H1 (cell line): ENCODE measurements at regions not wholly inside any gene's neighbourhood (a gene's known extent, or its start where the extent isn't known, plus 50 kb on each side); places are given as distances from the start of the nearest gene placed in this dataset.

Experiments used
- ASH2L ChIP-seq: fragments of 200-600, 300-600 bp; sonication (generic); IDR thresholded peaks from one replicate; pipeline ENCODE4 v1.7.1; 2017; ENCODE audit warnings: low read length
- CHD2 ChIP-seq: IDR thresholded peaks from 2 replicates; pipeline ENCODE4 v1.6.1; 2012; ENCODE audit warnings: low read length, improper control_type of control experiment
- CTBP2 ChIP-seq: IDR thresholded peaks from 2 replicates; pipeline ENCODE4 v1.7.0; 2011; ENCODE audit warnings: borderline replicate concordance, mild to moderate bottlenecking, moderate library complexity, mixed read lengths, low read length; ENCODE audit not compliant: insufficient read depth, insufficient read length
- GTF2F1 ChIP-seq: IDR thresholded peaks from 2 replicates; pipeline ENCODE4 v1.6.1; 2012; ENCODE audit warnings: low read depth, low read length, improper control_type of control experiment, borderline replicate concordance
- NRF1 ChIP-seq: IDR thresholded peaks from 2 replicates; pipeline ENCODE4 v1.6.1; 2011; ENCODE audit warnings: mild to moderate bottlenecking, low read depth, low read length, improper control_type of control experiment
- RFX5 ChIP-seq: IDR thresholded peaks from 2 replicates; pipeline ENCODE4 v1.6.1; 2011; ENCODE audit warnings: low read depth, low read length, improper control_type of control experiment, borderline replicate concordance
- TAF7 ChIP-seq: optimal IDR thresholded peaks from 2 replicates; pipeline ENCODE3; 2011; ENCODE audit warnings: low read depth, mild to moderate bottlenecking, inconsistent platforms, low read length, moderate library complexity, borderline replicate concordance
- TF ChIP-seq, protein P1 (sequence below): fragments of 300-600 bp; sonication (generic); IDR thresholded peaks from 2 replicates; pipeline ENCODE4 v1.7.1; 2012; ENCODE audit warnings: low read length, moderate library complexity, mild to moderate bottlenecking, inconsistent platforms; ENCODE audit not compliant: insufficient replicate concordance
- TF ChIP-seq, protein P2 (sequence below), 3 experiments: IDR thresholded peaks; 1 replicate in 2 of 3; 2 replicates in 1 of 3; pipeline versions ENCODE4 v1.5.1 to v1.6.1; 2011; ENCODE audit warnings: low read length in 3 of 3, mild to moderate bottlenecking in 3 of 3, inconsistent platforms in 2 of 3, low read depth in 1 of 3, moderate library complexity in 1 of 3; ENCODE audit not compliant: insufficient read depth in 1 of 3; ENCODE audit errors: control extremely low read depth in 1 of 3

DNA sequence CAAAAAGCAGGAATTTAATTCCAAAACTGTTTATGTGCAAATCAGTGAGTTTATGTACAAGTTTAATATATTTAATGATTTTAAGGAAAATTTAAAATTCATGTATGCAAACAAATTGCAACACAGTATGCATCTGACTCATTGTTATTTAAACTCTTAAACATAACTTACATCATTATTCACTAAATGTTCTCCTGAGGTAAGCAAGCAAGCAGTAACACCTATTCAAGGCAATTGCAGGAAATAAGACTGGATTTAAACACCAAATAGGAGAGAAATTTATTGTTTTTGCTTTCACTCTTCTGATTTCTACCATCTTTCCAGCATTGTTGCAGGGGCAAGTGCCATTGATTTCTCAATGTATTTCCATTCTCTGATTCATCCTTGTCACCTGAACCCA, 239.5 kb downstream of the TFAP2A start (continued):
- TF ChIP-seq, protein P1, sequence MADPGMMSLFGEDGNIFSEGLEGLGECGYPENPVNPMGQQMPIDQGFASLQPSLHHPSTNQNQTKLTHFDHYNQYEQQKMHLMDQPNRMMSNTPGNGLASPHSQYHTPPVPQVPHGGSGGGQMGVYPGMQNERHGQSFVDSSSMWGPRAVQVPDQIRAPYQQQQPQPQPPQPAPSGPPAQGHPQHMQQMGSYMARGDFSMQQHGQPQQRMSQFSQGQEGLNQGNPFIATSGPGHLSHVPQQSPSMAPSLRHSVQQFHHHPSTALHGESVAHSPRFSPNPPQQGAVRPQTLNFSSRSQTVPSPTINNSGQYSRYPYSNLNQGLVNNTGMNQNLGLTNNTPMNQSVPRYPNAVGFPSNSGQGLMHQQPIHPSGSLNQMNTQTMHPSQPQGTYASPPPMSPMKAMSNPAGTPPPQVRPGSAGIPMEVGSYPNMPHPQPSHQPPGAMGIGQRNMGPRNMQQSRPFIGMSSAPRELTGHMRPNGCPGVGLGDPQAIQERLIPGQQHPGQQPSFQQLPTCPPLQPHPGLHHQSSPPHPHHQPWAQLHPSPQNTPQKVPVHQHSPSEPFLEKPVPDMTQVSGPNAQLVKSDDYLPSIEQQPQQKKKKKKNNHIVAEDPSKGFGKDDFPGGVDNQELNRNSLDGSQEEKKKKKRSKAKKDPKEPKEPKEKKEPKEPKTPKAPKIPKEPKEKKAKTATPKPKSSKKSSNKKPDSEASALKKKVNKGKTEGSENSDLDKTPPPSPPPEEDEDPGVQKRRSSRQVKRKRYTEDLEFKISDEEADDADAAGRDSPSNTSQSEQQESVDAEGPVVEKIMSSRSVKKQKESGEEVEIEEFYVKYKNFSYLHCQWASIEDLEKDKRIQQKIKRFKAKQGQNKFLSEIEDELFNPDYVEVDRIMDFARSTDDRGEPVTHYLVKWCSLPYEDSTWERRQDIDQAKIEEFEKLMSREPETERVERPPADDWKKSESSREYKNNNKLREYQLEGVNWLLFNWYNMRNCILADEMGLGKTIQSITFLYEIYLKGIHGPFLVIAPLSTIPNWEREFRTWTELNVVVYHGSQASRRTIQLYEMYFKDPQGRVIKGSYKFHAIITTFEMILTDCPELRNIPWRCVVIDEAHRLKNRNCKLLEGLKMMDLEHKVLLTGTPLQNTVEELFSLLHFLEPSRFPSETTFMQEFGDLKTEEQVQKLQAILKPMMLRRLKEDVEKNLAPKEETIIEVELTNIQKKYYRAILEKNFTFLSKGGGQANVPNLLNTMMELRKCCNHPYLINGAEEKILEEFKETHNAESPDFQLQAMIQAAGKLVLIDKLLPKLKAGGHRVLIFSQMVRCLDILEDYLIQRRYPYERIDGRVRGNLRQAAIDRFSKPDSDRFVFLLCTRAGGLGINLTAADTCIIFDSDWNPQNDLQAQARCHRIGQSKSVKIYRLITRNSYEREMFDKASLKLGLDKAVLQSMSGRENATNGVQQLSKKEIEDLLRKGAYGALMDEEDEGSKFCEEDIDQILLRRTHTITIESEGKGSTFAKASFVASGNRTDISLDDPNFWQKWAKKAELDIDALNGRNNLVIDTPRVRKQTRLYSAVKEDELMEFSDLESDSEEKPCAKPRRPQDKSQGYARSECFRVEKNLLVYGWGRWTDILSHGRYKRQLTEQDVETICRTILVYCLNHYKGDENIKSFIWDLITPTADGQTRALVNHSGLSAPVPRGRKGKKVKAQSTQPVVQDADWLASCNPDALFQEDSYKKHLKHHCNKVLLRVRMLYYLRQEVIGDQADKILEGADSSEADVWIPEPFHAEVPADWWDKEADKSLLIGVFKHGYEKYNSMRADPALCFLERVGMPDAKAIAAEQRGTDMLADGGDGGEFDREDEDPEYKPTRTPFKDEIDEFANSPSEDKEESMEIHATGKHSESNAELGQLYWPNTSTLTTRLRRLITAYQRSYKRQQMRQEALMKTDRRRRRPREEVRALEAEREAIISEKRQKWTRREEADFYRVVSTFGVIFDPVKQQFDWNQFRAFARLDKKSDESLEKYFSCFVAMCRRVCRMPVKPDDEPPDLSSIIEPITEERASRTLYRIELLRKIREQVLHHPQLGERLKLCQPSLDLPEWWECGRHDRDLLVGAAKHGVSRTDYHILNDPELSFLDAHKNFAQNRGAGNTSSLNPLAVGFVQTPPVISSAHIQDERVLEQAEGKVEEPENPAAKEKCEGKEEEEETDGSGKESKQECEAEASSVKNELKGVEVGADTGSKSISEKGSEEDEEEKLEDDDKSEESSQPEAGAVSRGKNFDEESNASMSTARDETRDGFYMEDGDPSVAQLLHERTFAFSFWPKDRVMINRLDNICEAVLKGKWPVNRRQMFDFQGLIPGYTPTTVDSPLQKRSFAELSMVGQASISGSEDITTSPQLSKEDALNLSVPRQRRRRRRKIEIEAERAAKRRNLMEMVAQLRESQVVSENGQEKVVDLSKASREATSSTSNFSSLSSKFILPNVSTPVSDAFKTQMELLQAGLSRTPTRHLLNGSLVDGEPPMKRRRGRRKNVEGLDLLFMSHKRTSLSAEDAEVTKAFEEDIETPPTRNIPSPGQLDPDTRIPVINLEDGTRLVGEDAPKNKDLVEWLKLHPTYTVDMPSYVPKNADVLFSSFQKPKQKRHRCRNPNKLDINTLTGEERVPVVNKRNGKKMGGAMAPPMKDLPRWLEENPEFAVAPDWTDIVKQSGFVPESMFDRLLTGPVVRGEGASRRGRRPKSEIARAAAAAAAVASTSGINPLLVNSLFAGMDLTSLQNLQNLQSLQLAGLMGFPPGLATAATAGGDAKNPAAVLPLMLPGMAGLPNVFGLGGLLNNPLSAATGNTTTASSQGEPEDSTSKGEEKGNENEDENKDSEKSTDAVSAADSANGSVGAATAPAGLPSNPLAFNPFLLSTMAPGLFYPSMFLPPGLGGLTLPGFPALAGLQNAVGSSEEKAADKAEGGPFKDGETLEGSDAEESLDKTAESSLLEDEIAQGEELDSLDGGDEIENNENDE = no peak
- no peak for TF ChIP-seq GTF2F1
- no peak for TF ChIP-seq ASH2L
- no peak for TF ChIP-seq RFX5
- no peak for TF ChIP-seq CTBP2
- TF ChIP-seq, protein P2, sequence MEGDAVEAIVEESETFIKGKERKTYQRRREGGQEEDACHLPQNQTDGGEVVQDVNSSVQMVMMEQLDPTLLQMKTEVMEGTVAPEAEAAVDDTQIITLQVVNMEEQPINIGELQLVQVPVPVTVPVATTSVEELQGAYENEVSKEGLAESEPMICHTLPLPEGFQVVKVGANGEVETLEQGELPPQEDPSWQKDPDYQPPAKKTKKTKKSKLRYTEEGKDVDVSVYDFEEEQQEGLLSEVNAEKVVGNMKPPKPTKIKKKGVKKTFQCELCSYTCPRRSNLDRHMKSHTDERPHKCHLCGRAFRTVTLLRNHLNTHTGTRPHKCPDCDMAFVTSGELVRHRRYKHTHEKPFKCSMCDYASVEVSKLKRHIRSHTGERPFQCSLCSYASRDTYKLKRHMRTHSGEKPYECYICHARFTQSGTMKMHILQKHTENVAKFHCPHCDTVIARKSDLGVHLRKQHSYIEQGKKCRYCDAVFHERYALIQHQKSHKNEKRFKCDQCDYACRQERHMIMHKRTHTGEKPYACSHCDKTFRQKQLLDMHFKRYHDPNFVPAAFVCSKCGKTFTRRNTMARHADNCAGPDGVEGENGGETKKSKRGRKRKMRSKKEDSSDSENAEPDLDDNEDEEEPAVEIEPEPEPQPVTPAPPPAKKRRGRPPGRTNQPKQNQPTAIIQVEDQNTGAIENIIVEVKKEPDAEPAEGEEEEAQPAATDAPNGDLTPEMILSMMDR (IDR thresholded peaks at IDR 0.05; ENCODE audit: control extremely low read depth in 1 of 3, insufficient read depth in 1 of 3, low read depth in 1 of 3, low read length in 3 of 3) = no peak
- TF ChIP-seq TAF7 = no peak
- no peak for TF ChIP-seq CHD2
- TF ChIP-seq NRF1 = no peak
